Parathyroid adenoma (tissue), 2 donors: ENCODE measurements at regions not wholly inside any gene's neighbourhood (a gene's known extent, or its start where the extent isn't known, plus 50 kb on each side); places are given as distances from the start of the nearest gene placed in this dataset.

Experiments
- H2AFZ ChIP-seq: fragments of 300-600 bp; sonication (generic); one replicate; pipeline ENCODE4 v1.7.0; 2017; ENCODE audit warnings: antibody characterized with exemption, mild to moderate bottlenecking
- H3K27ac ChIP-seq: fragments of 300-600 bp; sonication (generic); one replicate; pipeline ENCODE4 v1.7.0; 2017
- H3K27me3 ChIP-seq: fragments of 300-600 bp; sonication (generic); one replicate; pipeline ENCODE4 v1.7.0; 2017; ENCODE audit warnings: low read length; ENCODE audit not compliant: control insufficient read depth, insufficient read depth
- H3K36me3 ChIP-seq: fragments of 300-600 bp; sonication (generic); one replicate; pipeline ENCODE4 v1.7.0; 2017; ENCODE audit warnings: low read length; ENCODE audit not compliant: control insufficient read depth, insufficient read depth
- H3K4me1 ChIP-seq: fragments of 300-600 bp; sonication (generic); one replicate; pipeline ENCODE4 v1.7.0; 2017; ENCODE audit warnings: control low read depth
- H3K4me2 ChIP-seq: fragments of 300-600 bp; sonication (generic); one replicate; pipeline ENCODE4 v1.7.0; 2017; ENCODE audit warnings: low read length
- H3K4me3 ChIP-seq: fragments of 300-600 bp; sonication (generic); one replicate; pipeline ENCODE4 v1.7.0; 2017; ENCODE audit warnings: low read depth, low read length
- H3K79me2 ChIP-seq: fragments of 300-600 bp; sonication (generic); one replicate; pipeline ENCODE4 v1.7.0; 2017; ENCODE audit warnings: control low read depth
- H3K9ac ChIP-seq: fragments of 300-600 bp; sonication (generic); one replicate; pipeline ENCODE4 v1.7.0; 2017; ENCODE audit warnings: mild to moderate bottlenecking
- H3K9me3 ChIP-seq: fragments of 300-600 bp; sonication (generic); one replicate; pipeline ENCODE4 v1.7.0; 2017; ENCODE audit warnings: low read length; ENCODE audit not compliant: control insufficient read depth
- TF ChIP-seq, protein P1 (sequence below): fragments of 300-600 bp; sonication (generic); IDR thresholded peaks from one replicate; pipeline ENCODE4 v1.7.0; 2017; ENCODE audit warnings: antibody characterized with exemption, mild to moderate bottlenecking
- donor health status: primary hyperparathyroidism.

DNA sequence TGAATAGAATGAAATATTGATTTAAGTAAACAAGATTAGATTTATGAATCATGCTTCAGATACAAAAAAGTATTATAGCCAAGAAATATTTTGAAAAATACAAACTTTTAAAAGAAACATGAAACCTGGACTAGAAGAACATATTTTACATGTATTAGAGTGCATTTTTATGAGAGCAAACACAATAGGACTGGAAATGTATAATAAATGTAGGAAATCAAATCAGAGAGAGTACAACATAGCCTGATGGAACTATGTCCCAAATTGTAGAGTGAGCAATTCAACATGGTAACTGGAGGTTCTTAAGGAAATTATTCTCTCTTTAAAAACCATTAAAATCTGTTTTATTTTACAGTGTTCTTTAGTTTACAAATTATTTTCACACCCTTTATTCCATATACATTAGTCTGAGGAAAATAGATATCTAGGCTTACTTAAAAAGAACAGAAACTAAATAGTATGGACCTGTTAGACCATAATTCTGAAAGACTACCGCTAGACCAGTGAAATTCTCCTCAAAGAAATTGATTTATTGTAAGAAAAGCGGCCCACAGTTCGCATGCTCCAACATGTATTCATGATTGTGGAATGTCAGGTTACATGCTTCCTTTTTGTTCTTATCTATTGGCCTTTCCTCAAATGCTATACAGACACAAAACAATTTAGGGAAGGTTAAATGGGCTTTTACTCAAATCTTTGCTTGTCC lies 1526.5 kb upstream of the SLC10A2 start:
- TF ChIP-seq, protein P1, sequence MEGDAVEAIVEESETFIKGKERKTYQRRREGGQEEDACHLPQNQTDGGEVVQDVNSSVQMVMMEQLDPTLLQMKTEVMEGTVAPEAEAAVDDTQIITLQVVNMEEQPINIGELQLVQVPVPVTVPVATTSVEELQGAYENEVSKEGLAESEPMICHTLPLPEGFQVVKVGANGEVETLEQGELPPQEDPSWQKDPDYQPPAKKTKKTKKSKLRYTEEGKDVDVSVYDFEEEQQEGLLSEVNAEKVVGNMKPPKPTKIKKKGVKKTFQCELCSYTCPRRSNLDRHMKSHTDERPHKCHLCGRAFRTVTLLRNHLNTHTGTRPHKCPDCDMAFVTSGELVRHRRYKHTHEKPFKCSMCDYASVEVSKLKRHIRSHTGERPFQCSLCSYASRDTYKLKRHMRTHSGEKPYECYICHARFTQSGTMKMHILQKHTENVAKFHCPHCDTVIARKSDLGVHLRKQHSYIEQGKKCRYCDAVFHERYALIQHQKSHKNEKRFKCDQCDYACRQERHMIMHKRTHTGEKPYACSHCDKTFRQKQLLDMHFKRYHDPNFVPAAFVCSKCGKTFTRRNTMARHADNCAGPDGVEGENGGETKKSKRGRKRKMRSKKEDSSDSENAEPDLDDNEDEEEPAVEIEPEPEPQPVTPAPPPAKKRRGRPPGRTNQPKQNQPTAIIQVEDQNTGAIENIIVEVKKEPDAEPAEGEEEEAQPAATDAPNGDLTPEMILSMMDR: no peak

DNA sequence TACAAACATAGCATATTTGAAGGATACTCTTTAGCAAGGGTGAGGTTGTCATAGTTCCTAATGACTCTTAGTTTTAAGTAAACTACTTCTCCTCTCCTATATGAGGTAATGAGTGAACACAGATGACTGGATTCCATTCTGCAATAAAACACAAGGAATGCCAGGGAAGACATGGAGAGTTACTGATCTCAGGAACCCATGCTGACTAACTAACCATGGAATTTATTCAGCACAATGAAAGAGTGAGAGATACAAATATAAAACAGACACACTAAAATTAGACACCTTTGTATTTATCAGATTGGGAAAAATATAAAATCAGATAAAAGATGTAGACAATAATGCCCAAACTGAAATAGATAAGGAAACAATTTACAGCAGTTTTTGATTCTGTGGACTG lies 1525.9 kb upstream of the SLC10A2 start:
- Histone ChIP-seq H3K27me3 (no peaks in the 10 kb centered on the region), H3K27ac (no peak overlapping the region), H3K79me2 (no peaks in the 10 kb centered on the region), H2AFZ (no peak overlapping the region), H3K36me3 (no peaks in the 10 kb centered on the region), H3K4me2 (no peak overlapping the region), H3K9ac (no peak overlapping the region), H3K4me1 (no peaks in the 10 kb centered on the region), H3K9me3 (no peaks in the 10 kb centered on the region), H3K4me3 (no peak overlapping the region)
- TF ChIP-seq, protein P1: no peak

More for the DNA sequence above, 1526.5 kb upstream of the SLC10A2 start:
- Histone ChIP-seq H3K27ac (no peak overlapping the region), H3K9ac (no peak overlapping the region), H3K4me2 (no peak overlapping the region), H3K4me1 (no peaks in the 10 kb centered on the region), H3K27me3 (no peaks in the 10 kb centered on the region), H3K36me3 (no peaks in the 10 kb centered on the region), H3K79me2 (no peaks in the 10 kb centered on the region), H3K9me3 (no peaks in the 10 kb centered on the region), H2AFZ (no peak overlapping the region), H3K4me3 (no peak overlapping the region)

DNA sequence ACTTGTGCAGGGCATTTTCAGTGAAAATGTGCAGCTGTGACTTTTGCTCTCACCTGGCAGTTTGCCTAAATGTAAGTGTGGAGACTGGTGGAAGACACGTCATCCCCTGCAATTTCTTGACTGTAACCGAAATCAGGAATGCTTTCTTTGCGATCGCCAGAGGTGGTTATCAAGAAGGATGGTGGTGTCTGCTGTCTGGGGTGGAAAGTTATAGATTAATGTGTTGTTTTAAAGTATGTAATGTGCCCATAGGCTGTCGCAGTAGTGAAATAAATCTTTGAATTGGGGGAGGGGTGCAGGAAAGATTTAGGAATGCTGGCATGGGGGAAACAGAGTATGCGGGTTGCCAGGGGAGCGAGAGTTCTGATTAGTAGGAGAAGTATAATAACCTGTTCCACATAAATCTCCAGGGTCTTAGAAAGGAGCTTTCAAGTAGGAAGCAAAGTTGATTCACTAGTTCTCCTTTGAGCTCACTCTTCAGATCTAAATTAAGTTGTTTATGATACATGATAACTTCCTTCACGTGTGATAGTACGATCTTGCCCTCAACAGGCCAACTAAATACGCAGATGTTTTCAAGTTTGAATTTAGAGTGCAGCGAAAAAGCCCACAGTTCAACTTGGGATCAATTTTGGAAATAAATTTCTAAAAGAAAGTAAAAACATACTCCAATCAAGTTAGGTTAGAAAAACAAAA lies 1520.0 kb upstream of the SLC10A2 start:
- Histone ChIP-seq H3K9me3 (no peaks in the 10 kb centered on the region), H3K79me2 (no peaks in the 10 kb centered on the region), H3K36me3 (no peaks in the 10 kb centered on the region), H3K4me2 (no peak overlapping the region), H3K27me3 (no peaks in the 10 kb centered on the region), H3K4me1 (no peaks in the 10 kb centered on the region), H3K27ac (no peak overlapping the region), H2AFZ (no peak overlapping the region), H3K9ac (no peak overlapping the region), H3K4me3 (no peak overlapping the region)
- TF ChIP-seq, protein P1: no peak

DNA sequence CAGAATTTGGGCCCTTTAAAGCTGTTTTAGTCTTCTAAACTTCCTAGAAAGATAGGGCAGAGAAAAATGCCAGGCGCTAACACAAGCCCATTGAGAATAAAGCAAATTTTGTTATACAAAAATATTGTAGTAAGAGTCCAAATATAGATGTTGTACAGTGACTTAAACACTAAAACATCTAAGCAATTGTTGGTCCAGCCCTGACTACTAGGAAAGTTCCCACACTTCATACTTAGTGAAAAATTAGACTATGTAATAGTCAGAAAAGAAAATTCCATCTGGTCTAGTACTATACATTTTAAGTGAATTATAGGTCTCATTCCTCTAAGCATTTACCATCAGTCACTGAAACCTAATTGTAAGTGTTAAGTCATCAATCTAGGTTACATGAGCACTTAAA lies 1518.3 kb upstream of the SLC10A2 start:
- no peaks in the 10 kb centered on the region for H3K36me3 ChIP-seq
- no peak overlapping the region for H2AFZ ChIP-seq
- H3K4me3 ChIP-seq: no peak overlapping the region
- no peaks in the 10 kb centered on the region for H3K4me1 ChIP-seq
- no peaks in the 10 kb centered on the region for H3K9me3 ChIP-seq
- H3K4me2 ChIP-seq: no peak overlapping the region
- TF ChIP-seq, protein P1: no peak
- no peak overlapping the region for H3K9ac ChIP-seq
- H3K27ac ChIP-seq: no peak overlapping the region
- no peaks in the 10 kb centered on the region for H3K79me2 ChIP-seq
- H3K27me3 ChIP-seq: no peaks in the 10 kb centered on the region

DNA sequence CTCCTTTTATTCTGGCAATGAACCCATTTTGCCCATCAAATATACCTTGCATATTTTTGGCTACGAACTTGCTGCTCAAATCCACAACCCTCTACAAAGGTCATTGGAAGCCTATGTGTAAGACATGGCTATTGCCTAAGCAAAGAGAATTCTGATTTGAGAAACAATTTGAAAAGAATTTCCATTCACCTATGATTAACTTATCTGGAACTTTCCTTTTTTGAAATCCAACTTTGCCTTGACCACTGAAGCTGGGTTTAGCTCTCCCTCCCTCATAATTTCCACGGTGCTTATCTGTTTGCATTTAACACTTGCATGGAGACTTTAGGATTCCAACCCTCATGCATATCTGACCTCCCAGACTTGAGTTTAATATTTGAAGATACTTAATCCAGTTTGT lies 1514.7 kb upstream of the SLC10A2 start:
- Histone ChIP-seq H3K36me3 (no peaks in the 10 kb centered on the region), H3K4me3 (no peak overlapping the region)

More for the DNA sequence above, 1514.7 kb upstream of the SLC10A2 start:
- H3K4me1 ChIP-seq: no peaks in the 10 kb centered on the region
- no peaks in the 10 kb centered on the region for H3K27me3 ChIP-seq
- H3K79me2 ChIP-seq: no peaks in the 10 kb centered on the region
- H3K27ac ChIP-seq: no peak overlapping the region
- H2AFZ ChIP-seq: no peak overlapping the region
- H3K9me3 ChIP-seq: no peaks in the 10 kb centered on the region
- no peak overlapping the region for H3K4me2 ChIP-seq
- TF ChIP-seq, protein P1: no peak
- H3K9ac ChIP-seq: no peak overlapping the region
